ENCODE measurements at regions not wholly inside any gene's neighbourhood (a gene's known extent, or its start where the extent isn't known, plus 50 kb on each side); places are given as distances from the start of the nearest gene placed in this dataset.

GRCh38 chr4:38189445-38189844, 229.2 kb downstream of the PTTG2 start:
- Histone ChIP-seq H3K4me3 (ENCODE audit: low read length) (no peak overlapping the region), H3K36me3 (ENCODE audit: insufficient read depth, low read depth, low read length) (no peaks in the 10 kb centered on the region), H3K27ac (ENCODE audit: low read length) (no peak overlapping the region), H3K4me1 (ENCODE audit: insufficient read depth, low read length) (no peaks in the 10 kb centered on the region), H3K27me3 (ENCODE audit: insufficient read depth, low read length) (no peaks in the 10 kb centered on the region), H3K9ac (ENCODE audit: low read depth, low read length) (no peak overlapping the region), H3K9me3 (ENCODE audit: insufficient read depth, low read depth, low read length) (no peaks in the 10 kb centered on the region)

- H3K9ac ChIP-seq (ENCODE audit: low read depth, low read length): no peak overlapping the region
- peaks cover 4% of the 10 kb centered on the region; the same call in 1 of the 2 replicates for H3K9me3 ChIP-seq (ENCODE audit: insufficient read depth, low read depth, low read length)
- no peak overlapping the region for H3K4me3 ChIP-seq (ENCODE audit: low read length)
- no peak overlapping the region for H3K27ac ChIP-seq (ENCODE audit: low read length)
- H3K4me1 ChIP-seq (ENCODE audit: insufficient read depth, low read length): no peaks in the 10 kb centered on the region
- H3K36me3 ChIP-seq (ENCODE audit: insufficient read depth, low read depth, low read length): no peaks in the 10 kb centered on the region
- H3K27me3 ChIP-seq (ENCODE audit: insufficient read depth, low read length): no peaks in the 10 kb centered on the region
Observed at GRCh38 chr4:38190717-38191178, 230.6 kb downstream of the PTTG2 start.

- H3K9me3 ChIP-seq (ENCODE audit: insufficient read depth, low read depth, low read length): peaks cover 4% of the 10 kb centered on the region; the same call in 1 of the 2 replicates
- no peaks in the 10 kb centered on the region for H3K27me3 ChIP-seq (ENCODE audit: insufficient read depth, low read length)
- no peak overlapping the region for H3K27ac ChIP-seq (ENCODE audit: low read length)
- H3K4me1 ChIP-seq (ENCODE audit: insufficient read depth, low read length): no peaks in the 10 kb centered on the region
- H3K4me3 ChIP-seq (ENCODE audit: low read length): no peak overlapping the region
- H3K9ac ChIP-seq (ENCODE audit: low read depth, low read length): no peak overlapping the region
- no peaks in the 10 kb centered on the region for H3K36me3 ChIP-seq (ENCODE audit: insufficient read depth, low read depth, low read length)
Observed at GRCh38 chr4:38192516-38192915, 232.3 kb downstream of the PTTG2 start.

GRCh38 chr4:38193236-38193863, 233.2 kb downstream of the PTTG2 start:
- Histone ChIP-seq H3K9me3 (ENCODE audit: insufficient read depth, low read depth, low read length) (peaks cover 4% of the 10 kb centered on the region; the same call in 1 of the 2 replicates), H3K36me3 (ENCODE audit: insufficient read depth, low read depth, low read length) (no peaks in the 10 kb centered on the region), H3K27ac (ENCODE audit: low read length) (no peak overlapping the region), H3K4me3 (ENCODE audit: low read length) (no peak overlapping the region), H3K27me3 (ENCODE audit: insufficient read depth, low read length) (no peaks in the 10 kb centered on the region), H3K9ac (ENCODE audit: low read depth, low read length) (no peak overlapping the region), H3K4me1 (ENCODE audit: insufficient read depth, low read length) (no peaks in the 10 kb centered on the region)

DNA sequence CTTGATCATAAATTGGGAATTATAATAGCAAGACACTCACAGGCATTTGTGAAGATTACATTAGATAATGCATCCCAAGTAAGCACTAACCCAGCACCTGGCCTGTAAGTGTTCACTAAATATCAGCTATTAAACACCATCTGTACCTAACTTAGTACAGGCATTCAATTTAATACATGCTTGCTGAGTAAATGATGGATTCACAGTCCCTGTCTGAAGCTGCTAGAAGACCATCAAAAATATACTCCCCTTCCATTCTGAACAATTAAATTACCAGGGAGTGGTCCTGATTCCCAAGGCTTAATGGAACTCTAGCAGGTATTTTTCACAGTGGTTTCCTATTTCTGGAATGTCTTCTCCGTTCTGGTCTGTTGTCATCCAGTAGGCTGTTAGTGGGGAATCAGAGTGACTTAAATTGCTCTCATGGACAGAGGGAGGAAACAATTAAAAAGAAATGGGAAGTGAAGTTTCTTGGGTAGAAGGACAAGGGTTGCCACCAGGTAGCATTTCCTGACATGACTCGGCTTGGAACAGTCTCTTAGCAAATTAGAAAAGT, 233.9 kb downstream of the PTTG2 start:
- H3K27ac ChIP-seq (ENCODE audit: low read length): no peak overlapping the region
- H3K4me1 ChIP-seq (ENCODE audit: insufficient read depth, low read length): no peaks in the 10 kb centered on the region
- H3K36me3 ChIP-seq (ENCODE audit: insufficient read depth, low read depth, low read length): no peaks in the 10 kb centered on the region
- H3K4me3 ChIP-seq (ENCODE audit: low read length): no peak overlapping the region
- H3K9ac ChIP-seq (ENCODE audit: low read depth, low read length): no peak overlapping the region
- peaks cover 4% of the 10 kb centered on the region; the same call in 1 of the 2 replicates for H3K9me3 ChIP-seq (ENCODE audit: insufficient read depth, low read depth, low read length)
- H3K27me3 ChIP-seq (ENCODE audit: insufficient read depth, low read length): no peaks in the 10 kb centered on the region

- no peak overlapping the region for H3K4me3 ChIP-seq (ENCODE audit: low read length)
- H3K9me3 ChIP-seq (ENCODE audit: insufficient read depth, low read depth, low read length): peaks cover 4% of the 10 kb centered on the region; the same call in 1 of the 2 replicates
- no peaks in the 10 kb centered on the region for H3K36me3 ChIP-seq (ENCODE audit: insufficient read depth, low read depth, low read length)
Observed at GRCh38 chr4:38195486-38195885, 235.3 kb downstream of the PTTG2 start.

GRCh38 chr4:38195911-38196310, 235.7 kb downstream of the PTTG2 start:
- no peaks in the 10 kb centered on the region for H3K27me3 ChIP-seq (ENCODE audit: insufficient read depth, low read length)
- H3K4me3 ChIP-seq (ENCODE audit: low read length): no peak overlapping the region
- no peak overlapping the region for H3K9ac ChIP-seq (ENCODE audit: low read depth, low read length)
- H3K27ac ChIP-seq (ENCODE audit: low read length): no peak overlapping the region
- peaks cover 4% of the 10 kb centered on the region; the same call in 1 of the 2 replicates for H3K9me3 ChIP-seq (ENCODE audit: insufficient read depth, low read depth, low read length)
- no peaks in the 10 kb centered on the region for H3K36me3 ChIP-seq (ENCODE audit: insufficient read depth, low read depth, low read length)
- no peaks in the 10 kb centered on the region for H3K4me1 ChIP-seq (ENCODE audit: insufficient read depth, low read length)

More at GRCh38 chr4:38195486-38195885, 235.3 kb downstream of the PTTG2 start:
- Histone ChIP-seq H3K27ac (ENCODE audit: low read length) (no peak overlapping the region), H3K4me1 (ENCODE audit: insufficient read depth, low read length) (no peaks in the 10 kb centered on the region), H3K27me3 (ENCODE audit: insufficient read depth, low read length) (no peaks in the 10 kb centered on the region), H3K9ac (ENCODE audit: low read depth, low read length) (no peak overlapping the region)

- H3K27me3 ChIP-seq (ENCODE audit: insufficient read depth, low read length): no peaks in the 10 kb centered on the region; the same call in 1 of the 2 replicates
- no peaks in the 10 kb centered on the region for H3K36me3 ChIP-seq (ENCODE audit: insufficient read depth, low read depth, low read length)
- H3K4me3 ChIP-seq (ENCODE audit: low read length): no peak overlapping the region
- H3K4me1 ChIP-seq (ENCODE audit: insufficient read depth, low read length): no peaks in the 10 kb centered on the region
- H3K9me3 ChIP-seq (ENCODE audit: insufficient read depth, low read depth, low read length): no peaks in the 10 kb centered on the region
- H3K9ac ChIP-seq (ENCODE audit: low read depth, low read length): no peak overlapping the region
- no peak overlapping the region for H3K27ac ChIP-seq (ENCODE audit: low read length)
Observed at GRCh38 chr4:38202242-38202641, 242.0 kb downstream of the PTTG2 start.

DNA sequence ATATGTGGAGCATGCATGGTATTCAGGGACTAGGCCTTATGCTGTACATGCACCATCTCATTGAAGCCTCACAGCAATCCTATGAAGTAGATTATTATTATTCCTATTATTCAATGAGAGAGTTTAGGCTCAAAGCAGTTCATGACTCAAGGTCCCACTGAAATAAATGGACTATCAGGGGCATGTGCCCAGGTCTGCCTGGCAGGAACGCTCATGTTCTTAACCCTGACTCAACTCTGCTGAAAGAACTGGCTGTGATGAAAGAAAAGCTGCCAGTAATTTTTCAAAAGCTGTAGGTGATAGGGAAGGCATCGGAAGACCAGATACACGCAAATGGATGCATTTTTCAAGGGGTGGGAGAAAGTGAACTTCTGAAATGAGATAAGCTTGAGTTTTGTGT, 243.4 kb downstream of the PTTG2 start:
- H3K4me3 ChIP-seq (ENCODE audit: low read length): no peak overlapping the region
- H3K36me3 ChIP-seq (ENCODE audit: insufficient read depth, low read depth, low read length): no peaks in the 10 kb centered on the region
- H3K27me3 ChIP-seq (ENCODE audit: insufficient read depth, low read length): no peaks in the 10 kb centered on the region; the same call in 1 of the 2 replicates
- no peaks in the 10 kb centered on the region for H3K4me1 ChIP-seq (ENCODE audit: insufficient read depth, low read length)
- no peak overlapping the region for H3K9ac ChIP-seq (ENCODE audit: low read depth, low read length)
- H3K27ac ChIP-seq (ENCODE audit: low read length): no peak overlapping the region
- no peaks in the 10 kb centered on the region for H3K9me3 ChIP-seq (ENCODE audit: insufficient read depth, low read depth, low read length)

DNA sequence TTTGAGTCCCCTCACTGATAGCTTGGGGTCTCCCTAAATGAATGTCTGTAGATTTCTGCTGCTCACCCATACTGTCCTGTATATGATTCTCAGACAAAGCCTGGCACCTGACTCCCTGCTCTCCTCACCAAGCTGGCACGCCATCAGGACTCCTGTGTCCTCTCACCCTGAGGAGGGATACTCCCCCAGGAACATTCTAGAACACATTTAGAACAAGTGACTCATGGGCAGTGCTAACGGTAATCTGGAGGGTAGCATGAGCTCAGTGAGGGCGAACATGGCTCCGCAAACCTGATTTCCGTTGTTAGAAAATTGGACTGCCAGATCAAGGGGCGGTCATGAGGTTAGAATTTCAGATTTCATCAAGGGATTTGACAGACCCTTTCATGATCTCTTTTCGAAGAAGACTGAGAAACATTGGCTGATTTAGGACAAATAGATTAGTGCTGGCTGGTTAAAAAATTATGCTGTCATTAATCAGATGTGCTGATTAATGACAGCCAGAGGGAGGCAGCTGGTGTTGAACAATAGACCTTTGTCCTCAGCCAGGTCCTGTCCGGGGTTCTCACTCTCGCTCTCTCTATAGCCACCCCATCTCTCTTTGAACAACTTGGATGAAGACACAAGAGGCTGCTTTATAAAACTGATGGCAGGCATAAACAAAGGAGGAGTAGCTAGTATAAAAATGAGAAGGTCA, 244.3 kb downstream of the PTTG2 start:
- Histone ChIP-seq H3K4me1 (ENCODE audit: insufficient read depth, low read length) (no peaks in the 10 kb centered on the region), H3K27ac (ENCODE audit: low read length) (no peak overlapping the region), H3K9me3 (ENCODE audit: insufficient read depth, low read depth, low read length) (no peaks in the 10 kb centered on the region), H3K9ac (ENCODE audit: low read depth, low read length) (no peak overlapping the region), H3K27me3 (ENCODE audit: insufficient read depth, low read length) (no peaks in the 10 kb centered on the region; the same call in 1 of the 2 replicates), H3K4me3 (ENCODE audit: low read length) (no peak overlapping the region), H3K36me3 (ENCODE audit: insufficient read depth, low read depth, low read length) (no peaks in the 10 kb centered on the region)

DNA sequence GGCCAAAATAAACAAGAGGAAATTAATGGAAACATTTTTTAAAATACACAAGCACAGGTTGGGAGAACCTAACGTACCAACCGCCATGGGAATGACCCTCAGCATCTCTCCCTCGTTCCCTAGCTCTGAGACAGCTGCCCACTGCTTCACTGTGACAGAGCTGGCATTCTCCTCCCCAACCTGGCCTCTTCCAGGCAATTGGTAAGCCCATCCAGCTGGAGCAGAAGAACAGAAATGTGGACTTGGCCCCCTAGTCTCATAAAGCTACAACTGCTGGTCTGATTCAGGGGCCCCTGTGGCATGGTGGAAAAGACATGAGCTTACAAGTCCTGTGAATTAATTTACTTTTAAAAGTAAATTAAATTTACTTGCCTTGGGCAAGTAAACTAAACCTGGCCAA, 245.1 kb downstream of the PTTG2 start:
- H3K27ac ChIP-seq (ENCODE audit: low read length): no peak overlapping the region
- H3K4me1 ChIP-seq (ENCODE audit: insufficient read depth, low read length): no peaks in the 10 kb centered on the region; the same call in 1 of the 2 replicates
- no peaks in the 10 kb centered on the region for H3K9me3 ChIP-seq (ENCODE audit: insufficient read depth, low read depth, low read length)
- H3K36me3 ChIP-seq (ENCODE audit: insufficient read depth, low read depth, low read length): no peaks in the 10 kb centered on the region
- no peaks in the 10 kb centered on the region; the same call in 1 of the 2 replicates for H3K27me3 ChIP-seq (ENCODE audit: insufficient read depth, low read length)
- no peak overlapping the region for H3K4me3 ChIP-seq (ENCODE audit: low read length)
- H3K9ac ChIP-seq (ENCODE audit: low read depth, low read length): no peak overlapping the region

- Histone ChIP-seq H3K4me1 (ENCODE audit: insufficient read depth, low read length) (no peaks in the 10 kb centered on the region; the same call in 1 of the 2 replicates), H3K36me3 (ENCODE audit: insufficient read depth, low read depth, low read length) (no peaks in the 10 kb centered on the region), H3K9ac (ENCODE audit: low read depth, low read length) (no peak overlapping the region), H3K27me3 (ENCODE audit: insufficient read depth, low read length) (no peaks in the 10 kb centered on the region; the same call in 1 of the 2 replicates), H3K27ac (ENCODE audit: low read length) (no peak overlapping the region), H3K4me3 (ENCODE audit: low read length) (no peak overlapping the region), H3K9me3 (ENCODE audit: insufficient read depth, low read depth, low read length) (no peaks in the 10 kb centered on the region)
Observed at GRCh38 chr4:38207110-38207457, 246.9 kb downstream of the PTTG2 start.

Data from iPS-20b (cell line).